Coronary artery (tissue), 2 donors: ENCODE measurements at regions not wholly inside any gene's neighbourhood (a gene's known extent, or its start where the extent isn't known, plus 50 kb on each side); places are given as distances from the start of the nearest gene placed in this dataset.

Experiments used
- DNase-seq: peaks from one replicate; pipeline ENCODE4 v3.0.0-alpha.2; 2017; ENCODE audit warnings: low spot score
- H3K27ac ChIP-seq, 2 donors: fragments of 200-600 bp; sonication (generic); one replicate each; pipeline ENCODE4 v1.5.1; 2016 to 2019
- H3K4me3 ChIP-seq: fragments of 200-600 bp; sonication (generic); 2 replicates; pipeline ENCODE4 v1.5.1; 2016; ENCODE audit warnings: mild to moderate bottlenecking, moderate library complexity
- CTCF ChIP-seq: fragments of 200-600 bp; sonication (generic); IDR thresholded peaks from one replicate; pipeline ENCODE4 v1.5.1; 2019; ENCODE audit warnings: antibody characterized with exemption

DNA sequence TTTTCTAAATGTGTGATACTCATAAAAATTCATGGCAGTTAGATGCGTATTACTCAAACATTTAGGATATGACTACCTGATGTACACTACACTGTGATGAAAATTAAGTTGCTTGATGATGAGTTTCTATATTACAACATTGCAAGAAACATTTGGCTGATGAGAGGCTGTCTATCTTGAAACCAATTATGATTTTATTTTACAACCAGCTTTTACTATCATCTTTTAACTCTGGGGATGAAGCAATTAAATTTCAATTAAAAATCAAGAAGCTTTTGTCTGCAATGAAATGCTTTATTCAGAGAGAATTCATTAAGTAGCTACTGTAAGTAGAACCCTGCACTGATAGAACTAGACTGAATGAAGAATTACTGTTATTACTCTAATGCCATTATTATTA is 500.4 kb downstream of the KCTD16 start:
- no peak overlapping the region for H3K4me3 ChIP-seq
- DNase-seq: no peak
- no peak for TF ChIP-seq CTCF
- H3K27ac ChIP-seq: no peak overlapping the region

- no peak for TF ChIP-seq CTCF
- Histone ChIP-seq H3K4me3 (no peak overlapping the region), H3K27ac (no peak overlapping the region)
- no peak for DNase-seq
Observed at GRCh38 chr5:144659634-144660227, 489.1 kb downstream of the KCTD16 start.

DNA sequence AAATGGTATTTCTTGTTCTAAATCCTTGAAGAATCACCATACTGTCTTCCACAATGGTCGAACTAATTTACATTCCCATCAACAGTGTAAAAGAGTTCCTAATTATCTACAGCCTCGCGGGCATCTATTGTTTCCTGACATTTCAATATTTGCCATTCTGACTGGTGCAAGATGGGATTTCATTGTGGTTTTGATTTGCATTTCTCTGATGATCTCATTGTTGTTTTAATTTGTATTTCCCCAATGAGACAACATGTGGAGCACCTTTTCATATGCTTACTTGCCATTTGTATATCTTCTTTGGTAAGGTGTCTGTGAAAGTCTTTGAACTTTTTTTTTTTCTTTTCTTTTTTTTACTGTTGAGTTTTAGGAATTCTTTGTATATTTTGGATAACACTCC is 473.6 kb downstream of the KCTD16 start:
- Histone ChIP-seq H3K4me3 (no peak overlapping the region), H3K27ac (no peak overlapping the region)
- TF ChIP-seq CTCF: no peak
- no peak for DNase-seq

DNA sequence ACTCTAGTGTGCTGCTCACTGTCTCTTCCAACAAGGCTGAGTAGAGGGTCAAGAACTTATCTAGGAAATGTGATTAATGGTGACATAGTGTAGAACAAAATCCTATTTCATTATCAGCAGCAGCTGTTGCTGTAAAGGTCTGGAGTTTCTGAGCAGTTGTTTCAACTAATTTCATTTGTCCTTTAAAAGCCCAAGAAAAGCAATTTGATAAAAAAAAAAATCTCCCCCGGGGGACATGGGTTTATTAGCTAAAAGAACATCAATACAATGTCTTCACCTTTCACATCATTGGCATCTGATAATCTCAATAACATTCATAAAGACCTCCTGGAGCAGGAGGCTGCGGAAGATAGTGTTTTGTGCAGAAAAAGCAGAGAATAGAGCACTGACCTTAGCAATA is 468.1 kb downstream of the KCTD16 start:
- DNase-seq: no peak
- no peak for TF ChIP-seq CTCF
- Histone ChIP-seq H3K27ac (no peak overlapping the region), H3K4me3 (no peak overlapping the region)

DNA sequence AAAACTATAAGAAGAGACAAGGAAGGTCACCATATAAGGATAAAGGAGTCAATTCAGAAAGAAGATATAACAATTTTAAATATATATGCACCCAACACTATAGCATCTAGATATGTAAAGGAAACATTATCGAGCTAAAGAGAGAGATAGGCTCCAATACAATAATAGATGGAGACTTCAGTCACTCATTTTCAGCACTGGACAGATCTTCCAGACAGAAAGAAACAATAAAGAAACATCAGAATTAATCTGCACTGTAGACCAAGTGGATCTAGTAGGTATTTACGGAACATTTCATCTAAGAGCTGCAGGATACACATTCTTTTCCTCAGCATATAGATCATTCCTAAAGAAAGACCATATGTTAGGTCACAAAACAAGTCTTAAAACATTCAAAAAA is 463.5 kb downstream of the KCTD16 start:
- TF ChIP-seq CTCF: no peak
- no peak for DNase-seq

DNA sequence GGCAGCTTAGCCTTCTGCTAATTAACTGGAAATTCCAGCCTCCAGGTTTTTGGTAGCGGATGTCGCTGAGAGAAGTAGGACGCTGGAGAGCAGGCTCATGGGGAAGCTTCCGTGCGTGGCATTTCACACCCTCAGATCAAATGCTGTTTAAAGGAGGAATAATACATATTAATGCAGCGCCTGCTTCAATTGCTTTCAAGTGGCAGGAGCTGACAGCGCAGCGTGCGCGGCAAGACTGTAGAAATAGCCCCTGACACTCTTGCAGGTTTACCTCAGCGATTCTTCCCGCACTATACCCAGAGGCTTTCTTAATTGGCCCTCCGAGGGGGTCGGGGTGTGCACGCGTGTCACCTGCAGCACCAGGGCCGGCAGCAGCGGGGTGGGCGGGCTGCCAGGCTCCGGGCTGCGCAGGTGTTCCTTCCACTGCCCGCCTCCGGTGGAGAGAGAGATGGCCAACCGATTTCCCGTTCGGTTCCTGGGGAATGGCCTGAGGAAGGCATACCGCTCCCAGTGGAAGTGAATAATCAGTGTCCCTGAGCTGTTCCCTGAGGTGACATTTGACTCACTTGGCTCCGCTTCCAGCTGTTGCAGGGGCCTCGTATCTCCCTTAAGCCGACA is 427.9 kb downstream of the KCTD16 start:
- peak overlapping the region; percentile 60 for H3K4me3 ChIP-seq
- no peak overlapping the region for H3K27ac ChIP-seq
- no peak for DNase-seq
- no peak for TF ChIP-seq CTCF

More for the DNA sequence above, 463.5 kb downstream of the KCTD16 start:
- H3K4me3 ChIP-seq: no peak overlapping the region
- H3K27ac ChIP-seq: no peak overlapping the region

DNA sequence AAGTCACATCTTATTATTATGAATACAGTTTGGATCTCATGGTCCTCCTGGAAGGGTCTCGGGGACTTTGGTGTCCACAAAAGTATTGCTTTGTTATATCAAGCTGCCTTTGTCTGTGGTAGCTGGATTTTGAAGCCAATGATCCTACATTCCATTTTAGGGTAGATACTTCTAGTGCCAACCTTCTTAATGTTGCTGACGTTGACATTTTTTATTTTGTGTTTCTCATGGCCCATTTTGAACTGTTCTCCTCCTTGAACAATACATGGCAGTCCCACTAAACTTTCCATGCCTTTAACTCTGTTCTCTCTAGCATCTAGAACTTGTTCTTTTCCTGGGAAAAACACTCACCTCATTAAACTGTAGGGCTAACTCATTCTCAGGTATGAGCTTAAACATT is 425.8 kb downstream of the KCTD16 start:
- TF ChIP-seq CTCF: no peak
- Histone ChIP-seq H3K27ac (no peak overlapping the region), H3K4me3 (no peak overlapping the region)
- DNase-seq: no peak
